Esophagus muscularis mucosa (tissue), 3 donors: ENCODE measurements at regions not wholly inside any gene's neighbourhood (a gene's known extent, or its start where the extent isn't known, plus 50 kb on each side); places are given as distances from the start of the nearest gene placed in this dataset.

Source experiments
- CTCF ChIP-seq, 3 experiments: fragments of 200-600 bp in 2 of 3; fragments of 450-650 bp in 1 of 3; sonication (generic) in 2 of 3; IDR thresholded peaks; one replicate each; pipeline ENCODE4 v1.5.1; 2017 to 2019; ENCODE audit warnings: antibody characterized with exemption in 3 of 3, mild to moderate bottlenecking in 2 of 3, moderate library complexity in 1 of 3
- POLR2A ChIP-seq: fragments of 450-650 bp; IDR thresholded peaks from one replicate; pipeline ENCODE4 v1.6.1; 2017; ENCODE audit warnings: antibody characterized with exemption, moderate library complexity, mild to moderate bottlenecking, low read depth
- POLR2AphosphoS5 ChIP-seq, 2 donors: sonication (generic); formaldehyde crosslinking; IDR thresholded peaks; one replicate each; pipeline ENCODE4 v1.6.1; 2017; ENCODE audit warnings: antibody characterized with exemption in 2 of 2

GRCh38 chr11:82092904-82093303, 640.8 kb downstream of the FAM181B start:
- TF ChIP-seq POLR2A: no peak
- TF ChIP-seq CTCF (IDR thresholded peaks at IDR 0.05): no peak
- TF ChIP-seq POLR2AphosphoS5 (IDR thresholded peaks at IDR 0.05): no peak
